ENCODE measurements at regions not wholly inside any gene's neighbourhood (a gene's known extent, or its start where the extent isn't known, plus 50 kb on each side); places are given as distances from the start of the nearest gene placed in this dataset.

- DNase-seq = no peak
These were observed 200.4 kb upstream of the FAR2 start for GRCh38 chr12:28948685-28949084.

- no peak for DNase-seq
These were observed 199.9 kb upstream of the FAR2 start for GRCh38 chr12:28949184-28949583.

DNA sequence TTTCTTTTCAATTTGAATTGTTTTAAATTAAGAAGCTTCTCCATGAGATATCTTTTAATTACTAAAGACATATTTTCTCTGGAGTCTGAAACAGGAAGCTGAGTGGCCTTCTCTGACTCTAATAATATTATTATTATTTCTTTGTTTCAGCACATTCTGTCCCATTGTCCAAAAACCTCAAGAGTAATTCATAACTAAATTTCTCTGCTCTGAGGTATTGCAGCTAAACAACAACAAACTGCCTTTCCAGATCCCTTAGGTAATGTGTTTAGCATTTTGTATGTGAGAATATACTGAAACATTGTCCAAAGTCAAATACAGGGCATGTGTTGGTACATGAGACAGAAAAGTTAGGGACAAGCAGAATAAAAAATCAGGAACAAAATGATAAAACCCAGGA is 199.0 kb upstream of the FAR2 start:
- no peak for DNase-seq

DNA sequence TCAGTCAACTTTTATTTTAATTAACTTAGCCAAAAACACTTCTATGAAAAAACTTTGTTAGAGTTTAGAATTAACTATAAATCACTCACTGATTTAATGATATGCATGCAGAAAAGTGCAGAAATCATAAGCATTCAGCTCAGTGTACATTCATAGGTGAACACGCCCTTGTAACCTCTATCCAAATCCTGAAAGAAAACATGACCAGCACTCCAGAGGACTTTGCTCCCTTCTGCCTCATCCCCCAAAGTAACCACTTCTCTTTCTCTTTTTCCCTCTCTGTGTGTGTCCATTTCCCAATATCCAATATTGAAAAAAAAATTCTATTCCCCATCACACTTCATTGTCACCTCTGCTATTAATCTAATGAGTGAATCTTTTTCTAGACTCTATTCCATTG is 197.1 kb upstream of the FAR2 start:
- no peak for DNase-seq

DNA sequence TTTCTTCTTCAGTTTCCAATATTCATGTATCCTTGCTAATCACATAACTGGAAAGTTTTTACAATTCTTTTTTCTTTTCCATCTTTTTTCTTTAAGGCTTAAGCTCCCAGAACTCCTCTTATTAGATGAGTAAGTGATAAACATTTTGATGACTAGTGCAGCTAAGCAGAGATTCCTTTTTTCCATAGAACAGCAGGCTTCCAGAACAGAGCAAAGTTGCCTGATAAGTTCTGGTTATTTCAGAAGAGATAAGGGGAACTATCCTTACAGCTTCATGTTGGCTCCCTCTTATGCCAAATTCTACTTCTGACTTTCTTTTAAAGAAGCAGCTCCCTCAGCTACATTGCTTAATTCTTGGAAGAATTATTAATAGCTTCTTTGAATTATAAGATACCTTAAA is 194.7 kb upstream of the FAR2 start:
- no peak for DNase-seq

- no peak for DNase-seq
These were observed 193.6 kb upstream of the FAR2 start for GRCh38 chr12:28955491-28955890.

DNA sequence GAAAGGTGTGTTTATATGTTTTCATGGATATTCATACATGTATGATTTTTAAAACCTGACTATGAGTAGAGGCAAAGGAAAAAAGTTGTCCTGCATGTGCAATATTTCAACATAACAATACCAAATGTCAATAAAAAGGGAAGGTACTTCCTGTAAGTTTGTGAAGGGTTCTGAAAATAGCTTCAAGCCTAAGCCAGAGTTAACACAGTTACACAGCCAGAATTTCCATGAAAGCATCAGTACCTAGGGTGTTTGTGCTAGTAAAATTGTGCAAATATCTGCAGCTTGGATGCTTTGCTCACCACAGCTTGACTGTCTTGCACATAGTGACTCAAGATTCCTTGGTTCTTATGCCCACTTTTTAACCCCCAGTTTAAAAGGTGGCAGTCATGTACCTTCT is 193.1 kb upstream of the FAR2 start:
- no peak for DNase-seq

GRCh38 chr12:28958553-28959195 is 190.4 kb upstream of the FAR2 start:
- no peak for DNase-seq

DNA sequence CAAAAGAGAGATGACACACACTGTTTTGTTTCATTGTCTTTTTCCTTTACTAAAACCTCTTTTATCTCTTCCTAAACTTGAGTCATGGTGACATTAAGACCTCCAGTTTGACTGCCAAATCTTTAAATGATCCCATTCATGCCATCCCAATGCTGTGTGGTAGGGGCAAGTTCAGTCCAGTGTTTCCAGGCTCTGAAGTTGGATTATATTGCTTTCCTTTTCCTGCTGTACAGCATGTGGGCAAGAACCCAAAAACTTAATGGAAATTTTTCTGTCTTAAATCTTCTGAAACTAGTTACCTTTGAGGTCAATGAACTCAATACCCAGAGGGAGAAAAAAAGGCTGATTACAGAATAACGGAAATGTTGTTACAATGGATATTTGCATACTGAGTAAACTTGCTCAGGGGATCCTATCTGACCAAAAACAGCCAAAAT is 187.1 kb upstream of the FAR2 start:
- DNase-seq = no peak

GRCh38 chr12:28963554-28963953 is 185.5 kb upstream of the FAR2 start:
- DNase-seq = no peak

DNA sequence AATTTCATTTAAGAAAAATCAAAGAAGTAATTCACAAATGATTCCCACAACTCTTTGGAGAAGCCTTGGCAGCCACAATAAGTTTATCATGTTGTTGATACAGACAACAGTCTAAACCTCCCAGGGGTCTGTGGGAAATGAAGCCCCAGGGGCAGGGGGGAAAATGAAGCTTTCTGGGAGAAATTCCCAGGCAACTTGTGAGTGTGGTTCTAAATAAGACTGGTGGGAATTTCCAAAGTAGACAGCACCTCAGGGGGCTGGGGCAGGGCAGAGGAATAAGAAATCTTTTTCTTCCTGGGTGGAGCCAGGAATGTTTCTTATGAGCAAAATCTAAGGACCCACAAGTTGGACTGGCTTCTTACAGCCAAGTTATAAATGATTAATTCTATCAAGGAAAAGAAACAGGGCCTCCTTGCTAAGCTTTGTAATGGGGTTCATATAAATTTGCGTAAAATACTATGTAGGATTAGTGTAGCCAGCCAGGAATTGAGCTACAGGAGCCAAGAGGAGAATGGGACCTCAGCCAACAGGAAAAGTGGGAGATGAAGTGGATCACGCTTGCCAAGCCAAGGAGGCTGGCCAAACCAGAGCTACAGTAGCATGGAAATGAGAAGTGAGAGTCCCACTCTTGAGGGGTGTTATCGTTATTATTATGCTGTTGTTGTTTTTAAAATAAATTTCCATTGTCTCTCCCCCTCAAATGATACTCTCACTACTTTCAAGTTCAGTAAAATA is 182.9 kb upstream of the FAR2 start:
- DNase-seq = no peak

DNA sequence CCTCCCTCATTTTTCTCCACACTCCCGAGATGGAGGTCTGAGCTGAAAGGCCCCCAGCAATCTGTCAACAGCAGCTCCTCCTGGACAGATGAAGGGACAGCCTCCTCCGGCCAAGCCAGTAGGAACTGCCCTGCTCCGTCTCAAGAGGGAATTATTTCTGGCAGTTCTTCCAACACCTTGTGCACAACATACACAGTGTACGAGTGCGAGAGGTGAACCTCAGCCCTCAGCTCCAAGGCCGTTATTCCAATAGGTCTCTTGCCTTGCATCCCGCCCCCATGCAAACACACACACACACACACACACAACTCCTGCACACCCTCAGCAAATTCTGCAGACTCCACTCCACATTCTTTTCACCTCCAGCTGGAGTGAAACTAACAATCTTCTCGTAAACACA is 181.7 kb upstream of the FAR2 start:
- DNase-seq = no peak

GRCh38 chr12:28973491-28973890 is 175.6 kb upstream of the FAR2 start:
- DNase-seq = no peak

GRCh38 chr12:28974166-28974565 is 174.9 kb upstream of the FAR2 start:
- no peak for DNase-seq

DNA sequence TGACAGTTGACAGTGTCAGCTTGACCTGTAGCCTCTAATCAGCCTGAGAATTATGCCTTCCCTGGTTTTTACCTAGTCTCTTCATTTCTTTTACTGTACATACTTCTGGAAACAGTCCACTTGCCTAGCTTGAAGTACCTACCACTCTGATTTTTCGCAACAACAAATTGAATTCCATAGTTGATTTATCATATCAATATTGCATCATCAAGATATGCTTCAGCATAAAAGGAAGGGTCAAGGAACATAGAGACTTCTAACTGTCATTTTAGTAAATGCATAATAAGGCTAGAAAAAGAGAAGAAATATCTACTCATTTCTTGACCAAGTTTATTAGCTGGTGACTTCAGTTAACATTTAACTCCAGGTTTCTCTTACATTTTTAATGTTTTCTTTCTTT is 174.2 kb upstream of the FAR2 start:
- DNase-seq = no peak

- DNase-seq = no peak
These were observed 173.3 kb upstream of the FAR2 start for GRCh38 chr12:28975564-28976340.

GRCh38 chr12:28980436-28980835 is 168.6 kb upstream of the FAR2 start:
- no peak for DNase-seq

DNA sequence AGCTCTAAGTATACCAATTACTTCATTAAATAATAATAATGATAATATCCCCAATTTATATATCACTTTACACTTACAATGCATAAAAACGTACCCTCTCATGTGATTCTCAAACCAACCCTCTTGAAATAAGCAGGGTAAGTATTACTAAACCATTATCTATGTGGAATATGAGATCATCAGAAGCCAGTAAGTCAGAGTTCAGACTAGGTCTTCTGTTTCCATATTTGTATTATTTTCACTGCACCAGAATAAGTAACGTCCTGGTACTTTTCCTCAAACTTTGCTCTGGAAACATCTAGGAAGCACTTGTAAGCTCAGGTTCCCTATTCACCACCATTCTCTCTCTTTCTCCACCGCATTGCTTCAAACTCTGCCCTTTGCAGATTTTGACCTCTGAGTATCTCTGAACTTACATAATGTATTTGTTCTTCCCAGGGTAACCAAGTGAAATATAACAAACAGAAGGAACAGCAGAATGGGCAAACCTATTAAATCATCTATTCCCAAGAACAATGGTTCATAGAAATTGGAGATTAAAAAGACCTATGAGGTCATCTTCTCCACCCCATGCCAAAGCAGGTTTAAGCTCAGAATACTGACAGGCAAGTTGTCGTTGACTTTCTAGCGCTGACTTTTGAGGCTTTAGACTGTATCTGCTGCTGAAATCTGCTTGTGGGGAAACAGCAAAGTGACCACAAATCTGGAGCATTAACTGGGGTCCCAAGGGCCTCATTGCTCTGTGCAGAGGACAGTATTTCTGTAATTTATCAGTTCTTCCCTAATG is 161.3 kb upstream of the FAR2 start:
- no peak for DNase-seq

DNA sequence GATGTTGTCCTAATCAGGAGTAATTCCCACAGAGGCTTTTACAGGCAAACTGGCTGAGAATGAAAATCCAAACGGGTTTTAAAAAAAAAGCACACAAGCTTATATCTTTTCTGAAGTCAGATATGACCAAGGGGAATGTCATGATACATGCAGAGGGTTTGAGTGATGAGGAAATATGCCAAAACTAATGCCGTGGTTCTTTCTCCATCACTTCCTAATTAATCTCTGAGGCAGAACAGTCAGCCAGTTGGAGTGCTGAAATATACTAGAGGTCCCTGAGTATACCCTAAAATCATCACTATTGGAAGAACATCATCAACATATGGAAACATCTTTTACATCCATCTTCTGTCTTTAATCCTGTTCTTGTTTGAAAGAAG is 160.8 kb upstream of the FAR2 start:
- DNase-seq = no peak

GRCh38 chr12:28991626-28992025 is 157.5 kb upstream of the FAR2 start:
- DNase-seq = no peak

DNA sequence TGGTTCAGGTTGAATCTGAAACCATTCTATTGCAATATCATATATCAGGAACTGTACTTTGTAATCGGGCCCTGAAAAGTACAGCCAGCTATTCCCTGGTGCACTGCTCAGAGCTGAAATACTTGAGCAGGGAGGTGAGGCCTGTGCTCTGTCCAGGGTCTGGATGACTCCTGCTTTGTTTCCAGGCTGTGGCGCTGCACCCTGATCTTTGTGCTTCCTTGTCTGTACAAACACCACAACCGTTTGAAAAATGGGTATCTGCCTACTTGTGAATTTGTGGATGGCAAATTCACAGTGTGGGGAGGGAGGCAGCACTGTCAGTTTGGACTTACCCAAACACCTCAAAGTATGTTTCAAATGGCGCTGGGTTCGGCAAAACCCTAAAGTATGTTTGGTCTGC is 155.4 kb upstream of the FAR2 start:
- DNase-seq = no peak

- DNase-seq = no peak
These were observed 154.8 kb upstream of the FAR2 start for GRCh38 chr12:28994179-28994715.

DNA sequence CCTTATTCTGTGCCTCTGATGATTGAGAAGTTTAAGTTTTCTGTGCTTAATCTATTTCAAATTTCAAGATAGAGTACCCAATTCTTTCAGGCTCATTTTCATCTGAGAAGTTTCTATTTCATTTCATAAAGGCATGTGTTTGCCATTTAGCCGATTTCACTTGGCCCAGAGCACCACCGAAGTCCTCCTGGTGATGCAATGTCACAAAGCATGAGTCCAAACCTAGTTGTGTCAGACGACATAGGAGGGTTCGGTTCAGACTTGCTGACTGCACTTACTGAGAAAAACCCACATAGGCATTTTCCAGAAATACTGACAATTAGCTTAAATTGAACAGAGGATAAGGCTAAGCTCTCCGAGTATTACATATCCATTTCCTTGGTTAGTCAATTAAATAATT is 152.4 kb upstream of the FAR2 start:
- no peak for DNase-seq

Data from NCI-H1694 (cell line).